CD14-positive monocyte (primary cell): ENCODE measurements at regions not wholly inside any gene's neighbourhood (a gene's known extent, or its start where the extent isn't known, plus 50 kb on each side); places are given as distances from the start of the nearest gene placed in this dataset.

Source experiments
- DNase-seq, 3 donors: peaks; one replicate each; pipeline ENCODE4 v3.0.0-alpha.2; 2011 to 2022
- H2AFZ ChIP-seq: 2 replicates; pipeline ENCODE4 v1.6.0; 2012; ENCODE audit warnings: mild to moderate bottlenecking, low read depth, low read length, inconsistent platforms; ENCODE audit not compliant: insufficient read depth, poor library complexity, severe bottlenecking
- H3K27ac ChIP-seq, 2 donors: 1 replicate in 1 of 2; 2 replicates in 1 of 2; pipeline ENCODE4 v1.5.1; 2012 to 2013; ENCODE audit warnings: low read length in 2 of 2, control low read depth in 1 of 2, inconsistent platforms in 1 of 2, low read depth in 1 of 2, mild to moderate bottlenecking in 1 of 2
- H3K27me3 ChIP-seq, 2 donors: one replicate each; pipeline versions ENCODE4 v1.6.0 to v1.6.1; 2011 to 2013; ENCODE audit warnings: low read length in 2 of 2; ENCODE audit not compliant: control insufficient read depth in 2 of 2, insufficient read depth in 2 of 2
- H3K36me3 ChIP-seq, 2 donors: replicated peaks in 1 of 2; 1 replicate in 1 of 2; 2 replicates in 1 of 2; pipeline versions ENCODE4 v1.5.1 to v1.6.1; 2012 to 2013; ENCODE audit warnings: low read length in 2 of 2, control low read depth in 1 of 2, inconsistent platforms in 1 of 2, mild to moderate bottlenecking in 1 of 2; ENCODE audit not compliant: insufficient read depth in 2 of 2, control insufficient read depth in 1 of 2
- H3K4me1 ChIP-seq, 2 donors: 1 replicate in 1 of 2; 2 replicates in 1 of 2; pipeline versions ENCODE4 v1.5.1 to v1.6.1; 2012 to 2013; ENCODE audit warnings: low read length in 2 of 2, control low read depth in 1 of 2, inconsistent platforms in 1 of 2, mild to moderate bottlenecking in 1 of 2, moderate library complexity in 1 of 2; ENCODE audit not compliant: insufficient read depth in 2 of 2, control insufficient read depth in 1 of 2
- H3K4me2 ChIP-seq: replicated peaks from 2 replicates; pipeline ENCODE3; 2012; ENCODE audit warnings: low read length, moderate library complexity, mild to moderate bottlenecking; ENCODE audit not compliant: poor library complexity, severe bottlenecking; ENCODE audit errors: extremely low read depth
- H3K4me3 ChIP-seq, 3 experiments: fragments of 200-600 bp in 1 of 3; sonication (generic) in 1 of 3; replicated peaks in 1 of 3; 1 replicate in 2 of 3; 2 replicates in 1 of 3; pipeline ENCODE4 v1.5.1; 2011 to 2013; ENCODE audit warnings: low read length in 3 of 3, mild to moderate bottlenecking in 3 of 3, control low read depth in 2 of 3, low read depth in 2 of 3, inconsistent platforms in 1 of 3, moderate library complexity in 1 of 3
- H3K79me2 ChIP-seq: 2 replicates; pipeline ENCODE4 v1.6.0; 2012; ENCODE audit warnings: mild to moderate bottlenecking, control low read depth, inconsistent platforms, low read length, moderate library complexity; ENCODE audit not compliant: insufficient read depth
- H3K9ac ChIP-seq: 2 replicates; pipeline ENCODE4 v1.6.0; 2017; ENCODE audit warnings: low read length, mild to moderate bottlenecking; ENCODE audit not compliant: insufficient read depth, poor library complexity, severe bottlenecking
- H3K9me3 ChIP-seq, 2 donors: replicated peaks in 1 of 2; 1 replicate in 1 of 2; 2 replicates in 1 of 2; pipeline versions ENCODE4 v1.5.1 to v1.6.1; 2012 to 2013; ENCODE audit warnings: low read length in 2 of 2, control low read depth in 1 of 2; ENCODE audit not compliant: control insufficient read depth in 1 of 2, insufficient read depth in 1 of 2
- H4K20me1 ChIP-seq: 2 replicates; pipeline ENCODE4 v1.6.0; 2012; ENCODE audit warnings: mild to moderate bottlenecking, low read length, control low read depth, moderate library complexity; ENCODE audit not compliant: insufficient read depth
- H3K27ac Mint-ChIP-seq, 7 donors: one replicate each; pipeline ENCODE4 v1.8.0; 2020; ENCODE audit warnings: mild to moderate bottlenecking in 7 of 7, mixed read lengths in 7 of 7, moderate library complexity in 6 of 7, inconsistent platforms in 2 of 7
- H3K27me3 Mint-ChIP-seq, 3 donors: one replicate each; pipeline ENCODE4 v1.8.0; 2021 to 2022; ENCODE audit warnings: low read depth in 3 of 3, mild to moderate bottlenecking in 3 of 3, mixed read lengths in 3 of 3, moderate library complexity in 3 of 3, inconsistent platforms in 1 of 3
- H3K36me3 Mint-ChIP-seq, 2 donors: one replicate each; pipeline ENCODE4 v1.8.0; 2020; ENCODE audit warnings: mixed read lengths in 2 of 2, inconsistent platforms in 1 of 2, mild to moderate bottlenecking in 1 of 2
- H3K4me1 Mint-ChIP-seq: one replicate; pipeline ENCODE4 v1.8.0; 2020; ENCODE audit warnings: mild to moderate bottlenecking, mixed read lengths
- H3K4me3 Mint-ChIP-seq, 2 donors: one replicate each; pipeline ENCODE4 v1.8.0; 2020; ENCODE audit warnings: mild to moderate bottlenecking in 2 of 2, mixed read lengths in 2 of 2, moderate library complexity in 1 of 2
- H3K9me3 Mint-ChIP-seq, 7 donors: one replicate each; pipeline ENCODE4 v1.8.0; 2020 to 2022; ENCODE audit warnings: mixed read lengths in 7 of 7, mild to moderate bottlenecking in 6 of 7, moderate library complexity in 6 of 7, inconsistent platforms in 2 of 7
- whole genome bisulfite sequencing: methylation state at CpG from one replicate; pipeline ENCODE4 v1.1.5; 2013; ENCODE audit warnings: missing lambda C conversion rate; ENCODE audit not compliant: insufficient coverage; 5-methylcytosine and 5-hydroxymethylcytosine counted together
- intact Hi-C, 2 donors: fragments of 100-400 bp; cut with micrococcal nuclease; formaldehyde crosslinking; loops; one replicate each; pipeline versions ENCODE4 v1.15.0 to v1.15.1; 2023
- TF ChIP-seq, protein P1 (sequence below): fragments of 200-600 bp; IDR thresholded peaks from one replicate; pipeline ENCODE4 v1.8.0; 2022; ENCODE audit warnings: antibody characterized with exemption, mild to moderate bottlenecking

DNA sequence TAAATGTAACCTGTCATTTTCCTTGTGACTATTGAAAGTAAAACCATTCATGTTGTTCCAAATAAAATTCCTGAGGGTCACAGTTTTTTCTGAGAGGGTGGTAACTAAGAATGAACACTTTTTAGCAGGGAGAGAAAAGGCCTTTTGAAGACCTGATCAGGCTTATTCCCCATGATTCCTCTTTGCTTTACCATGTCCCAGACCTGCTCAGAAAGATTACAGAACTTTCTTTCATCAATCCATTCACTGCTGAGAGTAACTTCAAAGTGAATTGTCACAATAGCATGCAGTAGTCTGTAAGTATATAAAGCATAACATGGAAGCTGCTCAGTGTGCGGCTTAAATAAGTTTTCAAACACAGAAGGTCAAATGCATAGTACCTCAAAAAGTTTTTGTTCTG, 201.5 kb upstream of the COL11A1 start:
- Histone ChIP-seq H3K4me3 (no peak overlapping the region), H3K9ac (no peak overlapping the region), H3K4me2 (no peak overlapping the region), H3K79me2 (no peaks in the 10 kb centered on the region), H4K20me1 (no peaks in the 10 kb centered on the region), H3K27ac (no peak overlapping the region), H3K27me3 (no peaks in the 10 kb centered on the region), H3K36me3 (no peaks in the 10 kb centered on the region), H2AFZ (no peak overlapping the region), H3K9me3 (no peaks in the 10 kb centered on the region), H3K4me1 (no peaks in the 10 kb centered on the region)
- Mint-ChIP-seq H3K9me3 (peaks cover 0 to 3% (median 0%) of the 10 kb centered on the region in 7 donors), H3K27ac (no peak overlapping the region), H3K27me3 (no peaks in the 10 kb centered on the region), H3K4me1 (no peaks in the 10 kb centered on the region), H3K4me3 (no peak overlapping the region), H3K36me3 (no peaks in the 10 kb centered on the region)
- no CpG with 5 or more reads among the region's 1 CpG for WGBS
- no peak for DNase-seq
- intact Hi-C loops, result no loop called here
- TF ChIP-seq, protein P1, sequence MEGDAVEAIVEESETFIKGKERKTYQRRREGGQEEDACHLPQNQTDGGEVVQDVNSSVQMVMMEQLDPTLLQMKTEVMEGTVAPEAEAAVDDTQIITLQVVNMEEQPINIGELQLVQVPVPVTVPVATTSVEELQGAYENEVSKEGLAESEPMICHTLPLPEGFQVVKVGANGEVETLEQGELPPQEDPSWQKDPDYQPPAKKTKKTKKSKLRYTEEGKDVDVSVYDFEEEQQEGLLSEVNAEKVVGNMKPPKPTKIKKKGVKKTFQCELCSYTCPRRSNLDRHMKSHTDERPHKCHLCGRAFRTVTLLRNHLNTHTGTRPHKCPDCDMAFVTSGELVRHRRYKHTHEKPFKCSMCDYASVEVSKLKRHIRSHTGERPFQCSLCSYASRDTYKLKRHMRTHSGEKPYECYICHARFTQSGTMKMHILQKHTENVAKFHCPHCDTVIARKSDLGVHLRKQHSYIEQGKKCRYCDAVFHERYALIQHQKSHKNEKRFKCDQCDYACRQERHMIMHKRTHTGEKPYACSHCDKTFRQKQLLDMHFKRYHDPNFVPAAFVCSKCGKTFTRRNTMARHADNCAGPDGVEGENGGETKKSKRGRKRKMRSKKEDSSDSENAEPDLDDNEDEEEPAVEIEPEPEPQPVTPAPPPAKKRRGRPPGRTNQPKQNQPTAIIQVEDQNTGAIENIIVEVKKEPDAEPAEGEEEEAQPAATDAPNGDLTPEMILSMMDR, result no peak

DNA sequence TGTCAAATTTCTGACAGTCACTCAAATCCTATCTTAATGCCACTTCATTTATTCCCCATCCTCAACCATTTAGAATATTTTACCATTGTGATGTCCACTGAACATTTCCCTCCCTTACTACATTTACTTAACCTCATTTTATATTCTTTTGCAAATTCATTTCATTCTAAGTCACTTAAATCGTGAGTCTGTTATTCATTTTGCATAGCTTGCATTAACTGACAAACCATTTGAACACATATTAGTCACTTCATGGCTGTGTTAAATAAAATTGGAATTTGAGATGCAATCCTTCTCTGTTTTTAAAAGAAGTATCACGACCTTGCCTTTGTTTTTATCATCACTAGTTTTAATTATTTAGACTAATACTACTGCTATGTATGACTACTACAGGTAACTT, 199.4 kb upstream of the COL11A1 start:
- H3K4me3 Mint-ChIP-seq, result no peak overlapping the region
- Histone ChIP-seq H4K20me1 (no peaks in the 10 kb centered on the region), H3K4me3 (no peak overlapping the region), H3K27me3 (no peaks in the 10 kb centered on the region), H3K4me1 (no peaks in the 10 kb centered on the region), H3K9me3 (no peaks in the 10 kb centered on the region), H3K36me3 (no peaks in the 10 kb centered on the region), H3K9ac (no peak overlapping the region), H3K27ac (no peak overlapping the region), H2AFZ (no peak overlapping the region), H3K4me2 (no peak overlapping the region), H3K79me2 (no peaks in the 10 kb centered on the region)
- no CpG with 5 or more reads among the region's 2 CpGs for WGBS
- no peaks in the 10 kb centered on the region for H3K27me3 Mint-ChIP-seq
- intact Hi-C loops, result no loop called here
- DNase-seq, result no peak
- peaks cover 0 to 3% (median 2%) of the 10 kb centered on the region in 7 donors for H3K9me3 Mint-ChIP-seq
- H3K36me3 Mint-ChIP-seq, result no peaks in the 10 kb centered on the region
- no peaks in the 10 kb centered on the region for H3K4me1 Mint-ChIP-seq
- H3K27ac Mint-ChIP-seq, result no peak overlapping the region
- TF ChIP-seq, protein P1, result no peak
